ENCODE measurements at regions not wholly inside any gene's neighbourhood (a gene's known extent, or its start where the extent isn't known, plus 50 kb on each side); places are given as distances from the start of the nearest gene placed in this dataset.
A peak's percentile ranks its signal among the peaks of the same experiment; 100 is the strongest.
"Not testable (repeated sequence)": the region's sequence is repeated elsewhere in the genome, so short reads cannot be mapped to it uniquely, and the experiment has no call there.

DNA sequence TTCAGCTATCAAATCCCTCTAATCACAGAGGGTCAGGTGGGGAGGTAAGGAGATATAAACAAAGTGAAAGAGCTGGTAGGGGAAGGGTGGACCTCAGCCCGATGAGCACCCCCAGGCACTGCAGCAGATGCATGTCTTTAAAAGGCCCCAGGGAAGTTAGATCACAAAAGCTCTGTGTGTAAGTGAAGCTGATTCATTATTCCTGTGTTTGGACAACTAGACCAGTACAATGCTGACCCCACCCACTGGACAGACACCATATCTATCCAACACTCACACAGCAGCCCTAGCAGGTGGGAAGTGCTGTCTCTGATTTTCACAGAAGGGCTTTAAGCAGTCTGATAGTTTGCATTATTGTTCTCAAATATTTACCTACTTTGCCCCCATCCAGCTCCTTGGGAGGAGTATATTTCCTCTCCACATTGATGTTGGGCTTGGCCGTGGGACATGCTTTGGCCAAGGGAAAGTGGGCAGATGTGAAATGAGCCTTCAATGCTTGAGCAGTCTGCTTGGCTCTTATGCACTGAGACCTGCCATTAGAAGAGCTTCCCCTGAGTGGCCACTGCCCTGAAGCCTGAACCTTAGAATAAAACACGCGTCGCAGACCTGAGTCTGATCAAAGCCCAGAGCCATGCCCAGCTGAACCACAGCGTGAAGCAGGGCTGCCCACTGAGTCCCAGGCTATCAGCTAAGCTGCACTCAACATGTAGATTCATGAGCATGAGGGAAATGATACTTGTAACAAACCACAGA, 111.4 kb downstream of the COPS8 start:
- peak; percentile 22 for DNase-seq (ENCODE audit: low spot score)

DNA sequence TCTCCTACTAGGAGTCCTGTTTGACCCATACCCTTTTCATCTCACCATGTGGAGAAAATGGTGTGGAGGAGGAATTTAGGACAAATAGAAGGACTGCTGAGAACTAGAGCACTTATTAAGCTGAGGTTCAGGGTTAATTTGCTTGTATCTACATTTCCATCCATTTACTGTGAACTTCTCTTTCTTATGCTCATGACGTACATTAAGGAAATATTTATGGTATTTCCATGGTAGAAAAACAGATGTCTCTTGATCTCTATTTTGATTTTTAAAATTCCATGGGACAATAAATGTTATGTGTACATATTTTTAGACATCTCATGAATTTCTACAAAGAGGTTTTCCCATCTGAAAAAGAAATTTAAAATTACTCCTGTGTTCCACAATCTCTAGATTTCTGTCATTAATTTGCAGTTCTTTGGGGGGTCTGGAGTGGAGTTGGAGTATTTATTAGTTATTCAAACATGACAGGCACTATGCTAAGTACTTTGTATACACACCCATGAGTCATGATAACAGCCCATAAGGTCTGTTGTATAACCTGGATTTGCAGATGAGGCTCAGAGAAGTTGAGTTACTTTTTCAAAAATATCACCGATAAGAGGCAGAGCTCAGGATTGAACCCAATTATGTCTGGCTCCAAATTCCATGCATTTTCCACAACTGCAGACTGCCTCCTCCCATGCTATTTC, 112.6 kb downstream of the COPS8 start:
- no peak for DNase-seq (ENCODE audit: low spot score)

DNA sequence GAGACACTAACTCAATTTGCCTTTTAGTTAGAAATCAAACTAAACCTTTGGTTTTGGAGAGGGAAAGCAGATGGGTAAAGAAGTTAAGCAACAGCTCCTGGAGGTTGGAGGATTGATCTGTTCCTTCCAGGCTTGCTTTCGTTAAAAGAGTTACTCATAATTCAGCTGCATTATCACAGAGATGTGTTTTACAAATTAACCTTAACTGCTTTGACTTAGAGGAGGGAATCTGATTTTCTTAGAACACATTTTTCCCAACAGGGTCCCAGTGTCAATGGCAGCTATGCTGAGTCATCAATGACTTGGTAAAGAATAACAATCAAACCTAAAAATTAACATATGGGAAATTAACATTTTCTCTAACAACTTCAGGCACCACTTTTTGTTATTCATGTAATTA, 113.4 kb downstream of the COPS8 start:
- DNase-seq (ENCODE audit: low spot score): no peak

GRCh38 chr2:237199577-237199976, 113.9 kb downstream of the COPS8 start:
- peak; percentile 37 for DNase-seq (ENCODE audit: low spot score)

DNA sequence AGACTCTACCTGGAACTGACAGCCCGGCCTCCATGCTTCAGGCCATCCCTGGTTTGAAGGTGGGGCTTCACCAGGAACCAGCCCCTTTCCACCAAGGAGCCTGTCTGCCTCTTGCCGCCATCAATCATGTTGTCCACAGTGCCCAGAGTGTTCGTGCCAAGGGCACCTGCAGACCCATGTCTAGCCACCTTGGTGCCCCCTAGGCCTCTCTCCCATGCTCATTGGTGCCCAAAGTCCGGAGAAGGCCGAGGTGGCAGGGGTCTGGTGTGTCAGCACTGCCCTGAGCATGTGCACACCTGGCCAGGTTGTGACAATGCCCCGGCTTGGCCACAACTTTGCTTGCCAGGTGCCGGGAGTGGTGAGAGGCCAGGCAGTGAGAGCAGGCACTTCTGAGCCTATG, 114.8 kb downstream of the COPS8 start:
- peak; percentile 22 for DNase-seq (ENCODE audit: low spot score)

GRCh38 chr2:237201461-237202287, 116.0 kb downstream of the COPS8 start:
- DNase-seq (ENCODE audit: low spot score): peak; percentile 41

- DNase-seq (ENCODE audit: low spot score): peak; percentile 46
Observed at GRCh38 chr2:237202288-237203030, 116.8 kb downstream of the COPS8 start.

DNA sequence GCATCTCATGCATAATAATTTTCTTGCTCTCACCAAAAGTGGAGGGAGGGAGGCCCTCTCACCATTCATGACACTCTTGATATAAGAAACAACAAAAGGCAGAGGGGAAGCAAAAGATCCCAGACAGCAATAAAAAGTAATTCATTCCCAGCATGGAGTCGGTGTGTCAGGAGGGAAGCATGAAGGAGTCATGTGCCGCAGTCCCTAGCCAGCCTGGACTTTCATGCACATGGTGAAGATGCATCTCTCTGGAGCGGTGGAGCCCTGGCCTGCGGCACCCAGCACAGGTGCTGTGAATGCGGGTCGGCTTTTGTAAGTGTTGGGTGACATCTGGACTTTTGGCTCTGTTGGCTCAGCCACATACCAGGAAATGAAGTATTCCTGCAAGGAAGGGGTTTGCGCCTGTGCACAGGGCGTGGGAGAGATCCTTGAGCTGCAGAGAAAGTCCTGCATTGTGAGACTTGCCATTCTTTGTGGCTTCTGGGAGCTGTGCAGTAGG, 119.4 kb downstream of the COPS8 start:
- no peak for DNase-seq (ENCODE audit: low spot score)

DNA sequence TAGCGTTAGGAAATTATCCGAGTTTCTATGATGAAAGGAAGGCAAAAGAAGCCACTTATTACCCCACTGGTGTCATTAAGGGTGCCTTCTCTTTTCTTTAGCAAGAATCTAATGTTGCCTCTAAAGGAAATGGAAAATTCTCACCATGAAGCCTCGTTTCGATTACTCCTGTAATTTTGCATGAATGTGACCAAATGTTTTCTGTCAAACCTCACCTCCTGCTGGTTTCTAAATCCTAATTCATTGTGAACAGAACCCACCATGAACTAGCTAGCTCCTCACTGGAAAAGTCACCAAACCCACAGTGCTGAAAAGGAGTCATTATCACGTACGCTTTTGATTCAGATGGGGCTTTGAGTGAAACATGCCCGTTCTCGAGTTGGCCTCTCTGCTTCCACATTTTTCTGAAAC, 119.9 kb downstream of the COPS8 start:
- DNase-seq (ENCODE audit: low spot score): no peak

- no peak for DNase-seq (ENCODE audit: low spot score)
Observed at GRCh38 chr2:237207646-237208045, 122.0 kb downstream of the COPS8 start.

GRCh38 chr2:237208373-237209260, 122.9 kb downstream of the COPS8 start:
- no peak for DNase-seq (ENCODE audit: low spot score)

GRCh38 chr2:237209885-237210284, 124.2 kb downstream of the COPS8 start:
- DNase-seq (ENCODE audit: low spot score): no peak

GRCh38 chr2:237210297-237210696, 124.6 kb downstream of the COPS8 start:
- DNase-seq (ENCODE audit: low spot score): no peak

DNA sequence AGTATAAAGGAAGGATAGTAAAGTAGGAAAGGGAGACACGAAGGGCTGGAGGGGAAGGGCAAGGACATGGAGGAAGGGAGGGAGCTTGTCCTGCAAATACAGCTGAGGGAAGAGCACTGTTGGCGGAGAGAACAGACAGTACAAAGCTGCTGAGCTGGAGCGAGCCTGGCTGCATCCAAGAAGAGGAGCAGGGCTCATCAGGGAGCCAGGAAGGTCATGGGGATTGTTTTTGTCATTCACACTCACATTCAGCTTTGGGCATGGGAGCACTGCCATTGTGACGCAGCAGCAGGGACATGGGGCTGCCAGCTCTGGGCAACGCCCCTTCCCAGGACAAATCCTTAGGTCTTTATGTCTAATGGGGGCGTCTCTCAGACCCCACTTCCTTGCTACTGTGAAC, 125.1 kb downstream of the COPS8 start:
- no peak for DNase-seq (ENCODE audit: low spot score)

DNA sequence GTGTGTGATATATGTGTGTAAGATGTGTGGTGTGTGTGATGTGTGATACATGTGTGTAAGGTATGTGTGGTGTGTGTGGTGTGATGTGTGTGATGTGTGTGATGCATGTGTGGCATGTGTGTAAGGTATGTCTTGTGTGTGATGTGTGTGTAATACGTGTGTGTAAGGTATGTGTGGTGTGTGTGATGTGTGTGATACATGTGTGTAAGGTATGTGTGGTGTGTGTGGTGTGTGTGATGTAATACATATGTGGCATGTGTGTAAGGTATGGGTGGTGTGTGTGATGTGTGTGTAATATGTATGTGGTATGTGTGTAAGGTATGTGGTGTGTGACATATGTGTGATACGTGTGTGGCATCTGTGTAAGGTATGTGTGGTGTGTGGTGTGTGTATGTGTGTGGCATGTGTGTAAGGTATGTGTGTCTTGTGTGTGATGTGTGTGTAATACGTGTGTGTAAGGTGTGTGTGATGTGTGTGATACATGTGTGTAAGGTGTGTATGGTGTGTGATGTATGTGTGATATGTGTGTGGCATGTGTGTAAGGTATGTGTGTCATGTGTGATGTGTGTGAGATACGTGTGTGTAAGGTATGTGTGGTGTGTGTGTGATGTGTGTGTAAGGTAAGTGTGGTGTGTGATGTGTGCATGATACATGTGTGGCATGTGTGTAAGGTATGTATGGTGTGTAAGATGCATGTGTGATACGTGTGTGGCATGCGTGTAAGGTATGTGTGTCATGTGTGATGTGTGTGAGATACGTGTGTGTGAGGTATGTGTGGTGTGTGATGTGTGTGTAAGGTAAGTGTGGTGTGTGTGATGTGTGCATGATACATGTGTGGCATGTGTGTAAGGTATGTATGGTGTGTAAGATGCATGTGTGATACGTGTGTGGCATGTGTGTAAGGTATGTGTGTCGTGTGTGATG, 126.9 kb downstream of the COPS8 start:
- not testable (repeated sequence) for DNase-seq (ENCODE audit: low spot score)

DNA sequence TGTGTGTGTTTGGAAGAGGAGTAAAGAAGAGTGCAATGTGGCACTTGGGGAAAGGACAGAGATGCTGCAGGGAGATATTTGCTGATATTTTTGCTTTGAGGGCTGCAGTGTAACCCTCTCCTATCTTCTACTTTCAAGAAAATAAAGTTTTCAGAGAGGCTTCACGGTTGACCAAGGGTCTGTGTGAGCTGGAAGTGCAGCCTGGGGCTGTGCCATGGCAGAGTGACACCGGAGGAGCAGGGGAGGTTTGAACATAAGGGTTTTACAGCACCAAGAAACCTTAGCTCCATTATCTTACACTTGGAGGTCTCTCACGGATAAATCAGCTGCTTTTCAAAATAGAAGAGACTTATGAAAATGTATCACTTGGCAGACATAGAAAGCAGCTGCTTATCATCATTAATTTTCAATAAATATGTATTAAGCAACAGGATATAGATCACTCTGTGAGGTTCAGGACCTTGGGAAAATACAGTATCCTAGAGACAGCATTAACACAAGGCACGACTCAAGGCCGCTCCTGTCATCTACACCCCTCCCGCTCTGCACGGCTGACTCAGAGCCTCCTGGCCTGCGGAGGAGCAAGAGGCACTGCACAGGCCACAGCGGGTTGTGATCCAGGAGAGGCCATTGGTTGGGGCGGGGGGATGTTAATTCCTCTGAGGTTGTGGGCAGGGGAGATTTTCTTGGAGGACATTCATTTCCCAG, 127.8 kb downstream of the COPS8 start:
- DNase-seq (ENCODE audit: low spot score): no peak

GRCh38 chr2:237214030-237214675, 128.5 kb downstream of the COPS8 start:
- DNase-seq (ENCODE audit: low spot score): no peak

DNA sequence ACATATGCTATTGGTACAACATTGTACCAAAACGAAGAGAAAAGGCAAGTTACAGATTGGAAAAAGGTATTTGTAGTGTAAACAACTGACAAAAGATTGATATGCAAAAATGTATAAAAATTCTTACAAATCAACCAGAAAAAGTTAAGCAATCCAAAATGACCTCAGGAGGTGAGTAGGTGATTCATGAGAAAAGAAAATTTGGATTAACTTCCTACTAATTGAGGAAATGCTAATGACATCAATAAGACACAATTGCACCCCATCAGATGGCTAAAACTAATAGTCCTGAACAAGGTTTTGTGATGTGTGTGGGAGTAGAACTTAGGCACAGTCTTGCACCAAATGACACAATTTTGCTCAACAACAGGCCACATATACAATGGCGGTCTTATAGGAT, 129.3 kb downstream of the COPS8 start:
- no peak for DNase-seq (ENCODE audit: low spot score)

Measured in ecto neural progenitor cell (in vitro differentiated cells).